ENCODE measurements at regions not wholly inside any gene's neighbourhood (a gene's known extent, or its start where the extent isn't known, plus 50 kb on each side); places are given as distances from the start of the nearest gene placed in this dataset.

- TF ChIP-seq EZH2phosphoT487 (IDR thresholded peaks at IDR 0.05; ENCODE audit: unreplicated experiment) (no peak), EZH2 (IDR thresholded peaks at IDR 0.05; ENCODE audit: low read depth, unreplicated experiment) (no peak), NANOG (IDR thresholded peaks at IDR 0.05; ENCODE audit: borderline replicate concordance) (no peak)
These were observed 105.8 kb upstream of the SMARCA2 start (continued) for GRCh38 chr9:1909322-1909721.

GRCh38 chr9:1910269-1910811, 104.8 kb upstream of the SMARCA2 start:
- peak overlapping the region; percentile 86 for H2AFZ ChIP-seq
- Mint-ChIP-seq H3K4me1 (peaks cover 10% of the 10 kb centered on the region; the same call in 2 of the 3 replicates), H3K36me3 (ENCODE audit: low read depth) (no peaks in the 10 kb centered on the region; the same call in 2 of the 3 replicates), H3K4me3 (no peak overlapping the region), H3K27ac (no peak overlapping the region), H3K9me3 (peaks cover 1% of the 10 kb centered on the region; the same call in 2 of the 3 replicates), H3K27me3 (ENCODE audit: insufficient read depth, low read depth, poor library complexity) (peaks cover 3% of the 10 kb centered on the region)
- ATAC-seq, result peak; percentile 34; the same call in 1 of the 3 replicates
- H3K4me2 ChIP-seq, result no peak overlapping the region
- peak; percentile 30 for DNase-seq (ENCODE audit: low spot score)
- H3K79me2 ChIP-seq (replicated peaks; ENCODE audit: insufficient read depth), result no peaks in the 10 kb centered on the region
- TF ChIP-seq ZNF114 (CRISPR knock-in tag; IDR thresholded peaks at IDR 0.05) (no peak), POLR2AphosphoS5 (IDR thresholded peaks at IDR 0.05; ENCODE audit: low read depth) (no peak), JUNB (IDR thresholded peaks at IDR 0.05; ENCODE audit: unreplicated experiment) (no peak), EZH2 (IDR thresholded peaks at IDR 0.05; ENCODE audit: low read depth, unreplicated experiment) (no peak)
- H3F3A ChIP-seq (replicated peaks; ENCODE audit: low read depth), result no peaks in the 10 kb centered on the region
- H3K4me1 ChIP-seq (ENCODE audit: insufficient read depth), result peaks cover 11% of the 10 kb centered on the region; the same call in 1 of the 2 replicates
- no peaks in the 10 kb centered on the region for H3K27me3 ChIP-seq (ENCODE audit: insufficient read depth)
- peaks cover 4% of the 10 kb centered on the region for H3K9me2 ChIP-seq (ENCODE audit: insufficient read depth)
- no peak overlapping the region for H3K27ac ChIP-seq (ENCODE audit: low read depth)
- no peaks in the 10 kb centered on the region for H3K36me3 ChIP-seq (ENCODE audit: insufficient read depth)
- H3K4me3 ChIP-seq, result no peak overlapping the region
- no peaks in the 10 kb centered on the region for H4K20me1 ChIP-seq (replicated peaks; ENCODE audit: insufficient read depth)

- no peaks in the 10 kb centered on the region for H3K36me3 ChIP-seq (ENCODE audit: insufficient read depth)
- Mint-ChIP-seq H3K4me3 (no peak overlapping the region), H3K27me3 (ENCODE audit: insufficient read depth, low read depth, poor library complexity) (peaks cover 4% of the 10 kb centered on the region), H3K4me1 (peaks cover 28% of the 10 kb centered on the region), H3K36me3 (ENCODE audit: low read depth) (no peaks in the 10 kb centered on the region), H3K27ac (no peak overlapping the region), H3K9me3 (no peaks in the 10 kb centered on the region; the same call in 2 of the 3 replicates)
- H3K9me2 ChIP-seq (ENCODE audit: insufficient read depth), result no peaks in the 10 kb centered on the region
- no peaks in the 10 kb centered on the region for H4K20me1 ChIP-seq (replicated peaks; ENCODE audit: insufficient read depth)
- DNase-seq (ENCODE audit: low spot score) (no peak), ATAC-seq (no peak)
- H3K79me2 ChIP-seq (replicated peaks; ENCODE audit: insufficient read depth), result no peaks in the 10 kb centered on the region
- no peak overlapping the region for H3K27ac ChIP-seq (ENCODE audit: low read depth)
- no peaks in the 10 kb centered on the region for H3K27me3 ChIP-seq (ENCODE audit: insufficient read depth)
- H2AFZ ChIP-seq, result no peak overlapping the region
- no peak overlapping the region for H3K4me2 ChIP-seq
- H3K4me1 ChIP-seq (ENCODE audit: insufficient read depth), result peaks cover 30% of the 10 kb centered on the region
- H3F3A ChIP-seq (replicated peaks; ENCODE audit: low read depth), result no peaks in the 10 kb centered on the region
- H3K4me3 ChIP-seq, result no peak overlapping the region
- TF ChIP-seq STAT1 (IDR thresholded peaks at IDR 0.05; ENCODE audit: unreplicated experiment) (no peak), NANOG (IDR thresholded peaks at IDR 0.05; ENCODE audit: borderline replicate concordance) (no peak), ETS1 (IDR thresholded peaks at IDR 0.05) (no peak), CREB1 (CRISPR knock-in tag; IDR thresholded peaks at IDR 0.05; ENCODE audit: low read depth) (no peak), EZH2phosphoT487 (IDR thresholded peaks at IDR 0.05; ENCODE audit: unreplicated experiment) (no peak), ZNF331 (CRISPR knock-in tag; IDR thresholded peaks at IDR 0.05; ENCODE audit: low read depth) (no peak), CTCF (conservative IDR thresholded peaks at IDR 0.05; ENCODE audit: low read depth in 2 of 2) (no peak), EZH2 (IDR thresholded peaks at IDR 0.05; ENCODE audit: low read depth, unreplicated experiment) (no peak), JUNB (IDR thresholded peaks at IDR 0.05; ENCODE audit: unreplicated experiment) (no peak), ZNF114 (CRISPR knock-in tag; IDR thresholded peaks at IDR 0.05) (no peak), REST (IDR thresholded peaks at IDR 0.05; ENCODE audit: unreplicated experiment) (no peak)
These were observed 101.4 kb upstream of the SMARCA2 start for GRCh38 chr9:1913631-1914330.

Data from GM23338 (cell line).